Fibroblast of skin of left quadriceps (primary cell): ENCODE measurements at regions not wholly inside any gene's neighbourhood (a gene's known extent, or its start where the extent isn't known, plus 50 kb on each side); places are given as distances from the start of the nearest gene placed in this dataset.
A peak's percentile ranks its signal among the peaks of the same experiment; 100 is the strongest.

Source experiments
- DNase-seq, 2 experiments: peaks; one replicate each; pipeline ENCODE4 v3.0.0-alpha.2; 2013; ENCODE audit warnings: low read depth in 2 of 2

DNA sequence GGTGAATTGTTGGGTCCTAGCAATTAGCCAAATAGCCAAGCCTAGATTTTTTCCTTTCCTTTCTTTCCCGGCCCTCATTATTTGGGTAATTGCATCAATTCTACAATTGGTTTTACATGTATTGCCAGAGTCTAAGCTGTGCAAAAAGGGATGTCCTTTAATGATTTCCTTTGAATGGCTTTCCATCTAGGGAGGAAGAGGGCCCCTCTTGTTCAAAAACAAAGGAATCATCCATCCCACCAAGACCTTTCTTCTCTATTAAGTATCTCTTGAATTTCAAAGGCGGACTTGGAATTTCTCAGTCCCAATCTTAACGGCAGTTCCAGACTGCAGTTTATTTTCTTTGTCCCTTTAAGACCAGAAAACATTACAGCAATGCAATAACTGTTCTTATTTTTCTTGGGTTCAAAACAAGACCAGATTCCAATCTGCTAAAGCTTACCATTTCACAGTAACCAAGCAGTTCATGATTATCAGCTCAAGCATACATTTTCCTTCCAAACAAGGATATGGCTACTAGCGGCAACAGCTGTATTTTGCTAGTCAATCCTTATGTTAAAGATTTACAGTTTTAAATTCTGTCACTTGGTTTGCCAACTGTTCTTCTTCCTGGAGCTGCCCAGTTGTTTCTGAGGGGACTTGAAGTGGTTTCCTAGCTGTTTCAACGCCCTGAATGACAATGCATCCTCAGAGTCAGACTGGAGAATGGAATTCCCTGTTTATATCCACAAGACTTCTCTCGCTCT, 91.4 kb upstream of the LRIG1 start:
- DNase-seq = no peak

DNA sequence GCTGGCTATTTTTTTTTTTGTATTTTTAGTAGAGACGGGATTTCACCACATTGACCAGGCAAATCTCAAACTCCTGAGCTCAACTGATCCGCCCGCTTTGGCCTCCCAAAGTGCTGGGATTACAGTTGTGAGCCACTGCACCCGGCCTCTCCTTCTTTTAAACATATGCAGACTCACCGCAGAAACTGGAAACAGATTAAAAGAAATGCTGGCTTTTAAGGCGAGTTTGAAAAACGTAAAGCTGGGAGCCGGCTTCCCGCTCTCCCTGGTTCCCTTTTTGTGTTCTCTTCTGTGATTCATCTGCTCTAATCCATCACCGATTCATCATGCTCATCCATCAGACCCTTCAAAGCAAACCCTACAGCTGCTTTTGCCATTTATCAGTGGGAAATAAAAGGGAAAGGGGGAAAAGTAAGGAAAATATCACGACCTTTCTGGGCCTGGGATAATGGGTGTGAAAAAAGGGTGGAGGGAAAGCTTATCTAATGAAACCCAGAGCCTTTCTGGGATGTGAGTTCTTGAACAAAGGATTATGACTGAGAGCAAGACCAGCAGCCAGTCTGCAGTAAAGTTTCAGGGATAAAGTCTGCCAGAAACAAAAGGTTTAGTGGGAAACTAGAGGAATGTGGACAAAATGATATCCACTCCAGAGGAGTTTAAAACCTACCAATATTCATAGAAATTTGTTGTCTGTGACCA, 92.3 kb upstream of the LRIG1 start:
- peak; percentile 56 to 57 for DNase-seq

DNA sequence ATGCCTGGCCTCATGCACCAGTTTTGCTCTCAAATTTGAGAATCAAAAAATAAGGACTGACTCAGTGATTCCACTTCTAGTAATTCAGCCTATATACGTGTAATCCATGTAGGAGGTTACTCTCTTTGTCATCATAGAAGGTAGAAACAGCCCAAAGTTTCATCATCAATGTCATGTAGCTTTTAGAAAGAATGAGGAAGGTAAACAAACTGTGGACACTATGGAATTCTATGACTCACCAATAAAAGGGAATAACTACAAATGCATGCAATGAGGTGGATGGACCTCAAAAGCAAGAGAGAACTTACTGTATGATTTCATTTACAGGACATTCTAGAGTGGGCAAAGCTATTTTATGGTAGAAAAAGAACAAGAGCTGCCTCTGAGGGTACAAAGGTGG, 93.2 kb upstream of the LRIG1 start:
- peak; percentile 91 for DNase-seq

DNA sequence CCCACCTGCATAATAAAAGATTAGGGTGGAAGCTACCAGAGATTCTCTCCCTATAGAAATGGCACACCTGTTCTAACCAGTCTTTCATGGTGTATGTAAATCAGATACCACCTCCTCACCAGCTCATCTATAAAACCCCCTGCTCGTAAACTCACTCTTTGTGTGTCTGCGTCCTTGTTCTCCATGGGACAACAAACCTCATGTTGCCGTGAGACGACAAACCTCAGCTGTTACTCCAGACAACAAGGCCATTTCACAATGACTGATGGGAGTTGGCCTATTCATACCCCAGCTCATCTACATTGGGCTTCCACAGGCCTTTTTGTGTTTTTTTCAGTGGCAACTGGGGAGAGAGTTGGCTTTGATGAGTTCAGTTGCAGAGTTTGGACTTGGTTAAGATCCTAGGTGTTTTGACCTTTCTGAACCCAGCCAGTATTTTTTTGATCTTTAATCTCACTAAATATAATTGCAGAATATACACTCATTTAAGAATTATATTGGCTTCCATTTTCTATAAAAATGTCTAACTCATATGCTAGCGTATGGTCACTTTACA, 96.6 kb upstream of the LRIG1 start:
- DNase-seq = no peak

DNA sequence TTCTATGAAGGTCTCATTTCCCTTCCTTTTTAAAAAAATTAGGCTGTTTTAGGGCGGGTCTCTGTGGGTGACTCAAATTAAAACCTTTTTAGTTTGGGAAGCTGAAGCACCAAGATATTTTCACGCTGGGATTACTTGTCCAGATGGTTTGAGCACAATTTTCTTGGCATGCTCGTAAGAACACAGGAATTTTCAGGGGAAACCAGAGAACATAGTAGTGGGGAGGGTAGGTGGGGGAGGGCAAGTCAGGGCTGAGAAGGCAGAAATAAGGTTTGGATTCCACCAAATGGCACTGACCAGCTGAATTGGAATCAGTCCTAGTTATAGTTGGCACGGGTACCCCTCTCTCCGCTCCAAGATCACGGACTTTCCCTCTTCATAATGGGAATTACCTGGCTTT, 97.3 kb upstream of the LRIG1 start:
- peak; percentile 82 to 83 for DNase-seq

DNA sequence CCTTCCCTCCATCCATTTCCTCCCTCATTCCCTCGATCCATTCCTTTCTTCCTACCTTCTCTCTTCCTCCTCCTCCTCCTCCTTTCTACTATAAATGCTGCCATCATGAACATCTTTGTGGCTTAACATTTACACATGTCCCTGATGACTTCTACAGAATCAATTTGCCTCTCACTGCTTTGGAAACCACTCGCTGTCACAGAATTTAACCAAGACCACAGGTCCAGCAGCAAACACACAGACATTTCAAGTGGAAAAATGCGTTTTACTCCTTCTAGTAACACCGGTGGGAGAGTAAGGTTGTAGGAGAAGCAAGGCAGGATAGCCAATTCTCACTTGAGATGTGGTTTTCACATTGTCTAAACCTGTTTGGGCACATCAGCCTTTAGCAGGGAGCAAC, 101.4 kb upstream of the LRIG1 start:
- DNase-seq = no peak

DNA sequence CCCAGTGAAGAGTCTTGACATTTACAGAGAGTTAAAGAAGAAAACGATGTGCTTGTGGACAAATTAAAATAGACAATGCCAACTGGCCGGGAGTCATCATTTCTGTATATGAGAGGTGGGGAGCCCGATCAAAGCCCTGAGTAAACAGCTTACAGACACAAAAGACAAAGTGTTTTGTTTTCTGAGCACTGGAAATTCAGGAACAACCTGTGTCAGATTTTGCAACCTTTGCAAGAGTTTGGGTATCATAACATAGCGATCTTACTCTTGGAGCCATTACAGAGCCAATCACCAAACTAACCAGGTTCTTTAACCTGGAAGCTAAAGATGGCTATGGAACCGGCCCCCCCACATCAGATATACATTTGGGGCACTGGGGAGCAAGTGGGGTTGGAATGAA, 101.9 kb upstream of the LRIG1 start:
- no peak for DNase-seq

DNA sequence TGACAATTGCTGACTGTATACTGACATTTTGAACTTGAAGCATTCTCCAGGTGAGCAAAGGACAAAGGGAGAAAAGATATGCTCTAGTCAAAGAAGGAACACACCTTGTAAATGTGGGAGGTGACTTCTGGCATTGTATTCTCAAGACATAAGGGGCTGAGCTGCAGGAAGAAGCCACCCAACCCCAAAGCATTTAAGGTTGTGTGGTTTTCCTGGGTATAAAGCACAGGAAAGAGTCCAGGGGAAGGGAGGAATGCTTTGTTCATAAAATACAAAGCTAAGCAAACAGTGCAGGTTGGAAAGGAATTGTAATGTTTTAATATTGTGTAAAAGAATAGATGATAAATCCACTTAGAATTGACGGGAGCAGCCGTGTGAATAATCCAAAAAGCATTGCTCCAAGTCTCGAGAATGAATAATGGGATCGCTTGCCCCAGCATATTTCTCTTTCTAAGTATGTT, 102.4 kb upstream of the LRIG1 start:
- no peak for DNase-seq

DNA sequence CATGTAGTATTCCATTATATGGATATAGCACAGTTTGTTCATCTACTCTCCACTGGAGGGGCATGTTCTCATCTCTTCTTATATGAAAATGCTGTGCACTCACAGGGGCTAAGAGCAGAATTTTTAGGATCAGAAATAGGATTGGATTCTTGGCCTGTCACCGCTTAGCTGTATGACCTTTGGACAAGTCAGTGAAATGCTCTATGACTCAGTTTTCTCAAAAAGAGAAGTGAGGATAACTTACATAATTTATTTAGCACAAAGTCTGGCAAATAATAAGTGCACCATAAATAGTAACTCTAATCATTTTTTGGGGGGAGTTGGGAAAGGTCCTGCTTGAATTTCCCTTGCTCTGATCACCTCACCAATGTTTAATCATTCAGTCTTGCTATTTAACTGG, 103.7 kb upstream of the LRIG1 start:
- no peak for DNase-seq

DNA sequence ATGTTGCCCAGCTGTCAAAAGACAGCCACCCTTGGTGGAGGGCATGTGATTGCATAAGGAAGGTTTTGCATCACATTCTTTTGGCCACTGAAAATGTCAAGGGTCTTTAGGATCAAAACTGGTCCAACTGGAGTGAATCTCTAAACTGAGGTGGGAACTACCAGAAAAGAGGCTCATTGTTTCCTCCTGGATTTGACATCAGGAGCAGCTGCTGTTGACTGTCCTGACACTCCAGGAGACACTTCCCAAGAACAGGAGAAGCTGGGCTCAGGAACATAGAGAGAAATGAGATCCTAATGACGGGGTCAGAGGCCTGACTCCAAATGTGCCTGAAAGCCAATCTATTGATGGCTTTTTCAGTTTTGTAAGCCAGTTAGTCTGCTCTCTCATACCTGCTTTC, 105.3 kb upstream of the LRIG1 start:
- DNase-seq = no peak

DNA sequence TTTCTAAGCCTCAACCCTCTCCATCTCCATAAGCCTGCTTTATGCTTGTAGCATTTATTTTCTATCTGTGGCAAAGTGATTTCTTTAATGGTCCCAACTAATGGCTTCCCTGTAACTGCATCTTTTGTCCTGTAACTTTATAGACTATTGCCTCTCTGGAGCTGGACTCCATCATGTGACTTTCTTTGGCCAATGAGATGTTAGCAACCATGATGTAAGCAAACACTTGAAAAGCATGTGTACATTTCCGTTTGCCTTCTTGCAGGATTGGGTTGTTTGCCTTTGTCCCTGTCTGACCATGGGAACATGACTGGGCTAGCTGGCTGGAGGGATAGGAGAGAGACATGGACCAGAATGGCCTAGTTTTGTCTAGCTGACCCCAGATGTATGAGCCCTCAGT, 106.0 kb upstream of the LRIG1 start:
- no peak for DNase-seq

DNA sequence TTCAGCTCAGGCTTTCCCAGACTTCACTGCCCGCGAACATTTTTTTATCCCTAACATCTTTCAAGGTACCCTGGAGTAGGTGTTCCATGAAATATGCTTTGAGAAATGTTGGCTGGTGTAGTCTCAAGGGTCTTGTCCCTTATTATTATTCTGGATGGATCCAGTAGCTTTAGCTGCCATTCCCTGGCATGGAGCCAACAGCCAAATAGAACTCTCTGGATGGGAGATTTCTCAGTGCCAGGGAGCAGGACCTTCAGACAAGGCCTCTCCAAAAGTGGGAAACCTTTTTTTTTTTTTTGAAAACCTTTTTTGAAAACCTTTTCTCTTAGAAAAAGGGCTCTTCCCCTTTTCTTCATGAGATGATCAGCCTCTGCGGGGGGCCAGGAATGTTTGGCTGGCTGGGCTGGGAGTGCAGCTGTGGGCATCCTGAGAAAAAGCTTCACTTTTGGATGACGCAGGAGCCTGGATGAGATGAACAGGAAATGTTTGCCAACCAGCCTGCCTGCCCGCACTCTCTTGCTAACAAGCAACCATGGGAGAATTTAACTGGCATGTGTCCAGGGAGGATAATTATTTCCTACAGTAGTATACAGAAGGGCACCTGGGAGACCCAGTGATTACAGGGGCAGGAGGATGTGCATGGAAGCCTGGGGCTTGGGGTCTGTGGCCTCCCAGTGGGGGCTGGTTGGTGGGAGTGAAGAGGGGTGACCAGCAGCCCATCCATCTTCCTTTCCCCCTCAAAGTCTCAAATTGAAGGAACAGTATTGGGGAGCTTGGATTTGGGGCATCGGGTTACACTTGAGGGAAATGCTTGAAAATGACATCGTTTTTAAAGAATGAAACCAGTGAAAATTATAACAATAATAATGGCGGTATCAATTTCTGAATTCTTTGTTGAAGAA, 109.1 kb upstream of the LRIG1 start:
- no peak for DNase-seq

DNA sequence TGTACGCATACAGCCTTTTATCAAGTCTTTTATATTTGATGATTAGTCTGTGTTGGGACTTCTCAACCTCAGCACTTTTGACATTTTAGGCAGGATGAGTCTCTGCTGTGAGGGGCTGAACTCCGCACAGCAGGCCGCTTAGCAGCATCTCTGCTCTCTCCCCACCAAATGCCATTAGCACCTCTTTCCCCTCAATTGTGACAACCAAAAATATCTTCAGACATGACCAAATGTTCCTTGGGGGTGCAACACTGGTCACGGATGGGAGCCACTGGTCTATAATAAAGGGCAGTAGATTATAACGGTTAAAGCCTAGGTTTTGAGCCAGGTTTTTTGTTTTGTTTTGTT, 109.7 kb upstream of the LRIG1 start:
- DNase-seq = no peak

DNA sequence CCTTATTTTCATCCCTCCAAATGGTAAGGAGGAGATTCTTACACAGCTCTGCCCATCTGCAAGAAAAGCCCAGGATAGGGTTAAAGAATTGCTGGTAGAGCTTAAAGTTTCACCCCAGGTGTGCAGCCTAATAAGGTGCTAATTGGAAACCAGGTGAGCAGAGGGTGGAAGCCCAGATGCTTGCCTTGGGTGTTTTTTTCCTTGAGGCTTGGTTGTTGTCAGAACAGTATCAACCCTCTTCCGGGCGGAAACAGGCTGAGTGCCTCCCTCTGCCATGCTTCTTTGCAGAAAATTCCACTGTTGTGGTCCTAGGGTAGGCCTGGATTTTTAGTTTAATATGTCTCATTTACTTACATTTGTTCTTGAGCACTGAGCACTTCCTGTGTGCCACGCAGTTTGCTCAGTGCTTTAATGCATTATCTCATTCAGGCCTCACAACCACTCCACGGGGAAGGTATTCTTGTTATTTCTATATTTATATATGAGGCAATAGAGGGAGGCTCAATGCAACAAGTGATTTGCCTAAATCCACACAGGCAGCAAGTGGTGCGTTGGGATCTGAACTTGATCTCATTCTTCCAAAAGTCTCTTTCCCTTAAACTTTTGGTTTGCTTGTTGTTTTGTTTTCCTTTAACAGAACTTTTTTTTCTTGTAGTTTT, 115.0 kb upstream of the LRIG1 start:
- DNase-seq = no peak

DNA sequence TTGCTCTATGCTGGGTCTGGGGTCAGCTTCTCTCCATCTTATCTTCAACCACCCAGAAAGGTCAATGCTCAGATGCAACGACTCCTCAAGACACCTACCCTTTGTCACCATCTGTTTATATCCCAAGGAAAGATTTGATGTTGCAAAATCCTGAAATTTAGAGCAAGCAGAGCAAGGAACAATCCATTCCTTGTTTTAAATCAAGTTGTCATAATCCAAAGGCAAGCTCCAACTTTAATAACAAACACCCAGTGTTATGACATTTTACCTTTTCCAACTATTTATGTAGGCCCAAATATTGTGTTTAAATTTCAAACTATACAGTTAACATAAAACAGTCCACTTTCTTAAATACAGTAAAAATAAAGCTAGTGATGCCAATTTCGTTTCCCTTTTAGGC, 116.5 kb upstream of the LRIG1 start:
- DNase-seq = no peak

DNA sequence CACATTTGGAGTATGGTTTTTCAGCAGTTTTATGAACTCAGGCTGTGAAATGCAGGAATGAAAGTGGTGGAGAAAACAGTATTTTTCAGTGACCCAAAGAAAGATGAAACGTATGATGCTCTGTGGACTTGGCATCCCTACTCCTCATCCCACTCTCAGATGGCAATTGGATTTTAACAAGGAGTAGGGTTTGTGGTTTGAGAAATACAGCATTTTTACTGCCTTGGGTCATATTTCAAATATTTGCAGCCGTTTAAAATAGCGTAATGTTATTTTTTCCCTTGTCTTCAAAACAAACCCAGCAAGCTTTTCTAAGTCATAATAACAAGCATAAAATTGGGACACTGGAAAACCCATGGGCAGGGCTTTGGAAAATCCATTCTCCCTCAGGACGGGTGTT, 117.2 kb upstream of the LRIG1 start:
- DNase-seq = peak in 1 of 2 experiments; percentile 43

DNA sequence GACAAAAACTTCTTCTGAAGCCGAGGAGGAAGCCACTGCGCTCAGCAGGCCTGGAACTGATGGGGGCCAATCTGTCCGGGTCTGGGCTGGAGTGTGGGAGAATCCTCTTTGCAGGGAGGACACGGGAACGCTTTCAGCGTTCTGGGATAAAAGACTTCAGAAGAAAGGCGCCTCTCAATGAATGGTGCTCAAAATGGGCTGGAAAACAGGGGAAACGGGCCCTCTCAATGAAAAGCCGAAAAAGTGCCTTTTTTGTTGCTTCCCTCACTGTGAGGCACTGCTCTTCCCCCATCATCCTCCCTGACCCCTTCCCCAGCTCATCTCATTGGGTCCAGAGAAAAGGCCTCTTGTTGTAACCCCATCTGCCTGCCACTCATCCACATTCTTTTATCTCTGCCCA, 119.5 kb upstream of the LRIG1 start:
- DNase-seq = no peak

DNA sequence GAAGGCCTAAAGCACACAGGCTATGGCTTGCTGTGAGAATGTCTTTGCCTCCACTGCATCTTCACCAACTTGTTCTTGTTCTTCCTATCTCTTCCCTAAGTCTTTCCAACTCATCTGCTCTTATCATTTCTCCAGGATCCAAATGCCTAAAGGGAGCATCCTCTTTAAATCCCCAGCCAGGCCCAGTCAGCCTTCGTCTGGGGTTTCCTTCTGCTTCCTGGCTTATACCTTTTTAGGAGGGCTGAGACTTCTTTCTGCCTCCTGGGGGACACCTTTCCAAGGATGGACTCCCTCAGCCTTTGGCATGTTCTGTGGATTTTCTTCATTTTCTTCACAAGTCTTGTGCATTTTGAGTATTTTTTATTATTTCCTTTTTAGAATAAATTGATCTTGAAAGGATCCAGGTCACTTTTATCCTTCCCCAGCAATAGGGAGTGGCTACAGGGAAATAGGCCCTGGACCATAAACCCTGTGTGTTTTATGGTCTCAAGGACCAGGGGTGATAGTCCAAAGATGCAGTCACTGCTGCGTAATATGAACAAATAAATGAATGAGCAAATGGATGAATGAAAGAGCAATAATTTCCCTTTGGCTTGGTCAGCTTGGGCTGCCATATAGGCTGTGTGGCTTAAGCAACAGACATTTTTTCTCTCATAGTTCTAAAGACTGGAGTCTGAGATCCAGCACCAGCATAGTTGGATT, 122.1 kb upstream of the LRIG1 start:
- DNase-seq = no peak

DNA sequence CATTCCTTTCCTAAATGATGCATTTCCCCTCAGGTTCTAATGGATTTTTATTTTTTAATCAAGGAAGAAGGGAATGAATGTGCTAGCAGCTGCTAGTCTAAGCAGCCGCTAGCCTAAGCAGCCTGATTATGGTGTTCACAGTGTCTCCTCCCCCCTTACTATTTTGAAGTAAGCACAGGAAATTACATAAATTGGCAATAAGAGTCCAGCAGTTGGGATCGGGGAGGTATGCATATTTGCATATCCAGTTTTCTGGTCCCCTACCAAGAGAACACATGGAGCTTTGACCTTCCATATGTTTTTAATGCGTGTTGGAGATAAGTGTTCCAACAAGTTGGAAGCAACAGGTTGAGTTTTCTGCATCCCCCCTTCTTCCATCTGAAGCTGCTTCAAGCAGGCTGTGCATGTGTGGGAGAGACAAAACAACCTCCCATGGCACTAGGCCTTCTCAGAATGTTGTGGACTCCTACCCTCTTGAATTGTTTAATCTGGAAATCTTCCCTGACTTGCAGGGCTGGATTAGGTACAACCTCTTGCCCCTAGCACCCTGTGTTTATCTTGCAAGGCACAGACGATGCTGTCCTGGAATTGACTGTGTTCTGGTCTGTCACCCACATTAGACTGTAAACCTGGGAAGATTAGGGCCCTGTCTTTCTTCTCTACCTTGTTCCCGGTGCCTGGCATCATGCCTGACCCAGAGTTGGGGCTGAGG, 124.8 kb upstream of the LRIG1 start:
- peak; percentile 60 for DNase-seq
